Activated CD4-positive, alpha-beta T cell treated with anti-CD3 and anti-CD28 coated beads for 36 hours (primary cell): ENCODE measurements at regions not wholly inside any gene's neighbourhood (a gene's known extent, or its start where the extent isn't known, plus 50 kb on each side); places are given as distances from the start of the nearest gene placed in this dataset.

ENCODE experiments used
- ATAC-seq: fragments of 200-7000 bp; cut with Tn5 transposase; one replicate; pipeline ENCODE4 v1.10.0; 2021; ENCODE audit warnings: mild to moderate bottlenecking, moderate library complexity
- CTCF ChIA-PET: fragments of 350-600 bp; sonication (Branson Sonifier 250); formaldehyde crosslinking; loops from one replicate; lab custom pipeline; 2021; ENCODE audit warnings: antibody characterized with exemption; lab: Charles Lee
- POLR2A ChIA-PET: fragments of 350-600 bp; sonication (Branson Sonifier 250); formaldehyde crosslinking; loops from one replicate; lab custom pipeline; 2021; ENCODE audit warnings: antibody characterized with exemption, inconsistent platforms; lab: Charles Lee
- DNase-seq: peaks from one replicate; pipeline ENCODE4 v3.0.0-alpha.2; 2020
- H3K27ac Mint-ChIP-seq: one replicate; pipeline ENCODE4 v1.8.0; 2021; ENCODE audit warnings: mixed read lengths
- H3K27me3 Mint-ChIP-seq: one replicate; pipeline ENCODE4 v1.8.0; 2021; ENCODE audit warnings: mixed read lengths
- H3K36me3 Mint-ChIP-seq: one replicate; pipeline ENCODE4 v1.8.0; 2021; ENCODE audit warnings: low read depth, mixed read lengths
- H3K4me1 Mint-ChIP-seq: one replicate; pipeline ENCODE4 v1.8.0; 2021; ENCODE audit warnings: mixed read lengths
- H3K4me3 Mint-ChIP-seq: one replicate; pipeline ENCODE4 v1.8.0; 2021; ENCODE audit warnings: mild to moderate bottlenecking, moderate library complexity, mixed read lengths
- H3K9me3 Mint-ChIP-seq: one replicate; pipeline ENCODE4 v1.8.0; 2021; ENCODE audit warnings: low read depth, mixed read lengths
- intact Hi-C, 2 experiments: fragments of 100-400 bp; cut with DNase I in 1 of 2; cut with micrococcal nuclease in 1 of 2; formaldehyde crosslinking; loops; one replicate each; pipeline versions ENCODE4 v1.14.2 to v1.15.1; 2022 to 2024; cut with DNase I, micrococcal nuclease

GRCh38 chr2:224284134-224284946 is 117.6 kb downstream of the FAM124B start:
- ATAC-seq (peak; percentile 58), DNase-seq (peak; percentile 22)
- Mint-ChIP-seq H3K4me3 (no peak overlapping the region), H3K27ac (no peak overlapping the region), H3K27me3 (peaks cover 13% of the 10 kb centered on the region), H3K36me3 (no peaks in the 10 kb centered on the region), H3K9me3 (no peaks in the 10 kb centered on the region), H3K4me1 (no peaks in the 10 kb centered on the region)
- intact Hi-C loops, result loop anchor here (1.0 to 5.0 kb wide), 6 partner anchors 245 to 1313 kb away; partner anchors contain the start of gene SERPINE2 (in 2 of the 2)
- CTCF ChIA-PET, result interaction anchor here (0.6 to 9.6 kb wide), 27 partner anchors 9 to 748 kb away, joined by 3 to 199 read pairs (median 4); partner anchors contain the start of gene AP1S3
- POLR2A ChIA-PET, result interaction anchor here (1.1 kb wide), 1 partner anchor 290 kb away, joined by 3 read pairs; no protein-coding TSS in a partner anchor

- Mint-ChIP-seq H3K36me3 (no peaks in the 10 kb centered on the region), H3K4me3 (no peak overlapping the region), H3K27ac (no peak overlapping the region), H3K27me3 (peaks cover 13% of the 10 kb centered on the region), H3K9me3 (no peaks in the 10 kb centered on the region), H3K4me1 (no peaks in the 10 kb centered on the region)
- ChIA-PET CTCF (interaction anchor here (0.6 to 9.6 kb wide), 14 partner anchors 9 to 329 kb away, joined by 3 to 199 read pairs (median 4); no protein-coding TSS in a partner anchor), POLR2A (no interaction called here)
- ATAC-seq, result no peak
- DNase-seq, result no peak
- intact Hi-C loops, result loop anchor here in 1 of 2 experiments (5.0 kb wide), 1 partner anchor 556 kb away; no protein-coding TSS in a partner anchor
Observed at GRCh38 chr2:224283466-224283965, 118.4 kb downstream of the FAM124B start.

GRCh38 chr2:224281374-224281773 is 120.5 kb downstream of the FAM124B start:
- CTCF ChIA-PET, result interaction anchor here (1.4 to 9.6 kb wide), 4 partner anchors 9 to 310 kb away, joined by 3 to 199 read pairs (median 92); no protein-coding TSS in a partner anchor
- intact Hi-C loops, result loop anchor here in 1 of 2 experiments (5.0 kb wide), 1 partner anchor 554 kb away; no protein-coding TSS in a partner anchor
- POLR2A ChIA-PET, result no interaction called here
- no peak overlapping the region for H3K27ac Mint-ChIP-seq
- no peaks in the 10 kb centered on the region for H3K4me1 Mint-ChIP-seq
- no peaks in the 10 kb centered on the region for H3K9me3 Mint-ChIP-seq
- no peaks in the 10 kb centered on the region for H3K36me3 Mint-ChIP-seq
- no peak for ATAC-seq
- no peak overlapping the region for H3K4me3 Mint-ChIP-seq
- no peak for DNase-seq
- peaks cover 12% of the 10 kb centered on the region for H3K27me3 Mint-ChIP-seq

- DNase-seq (no peak), ATAC-seq (no peak)
- H3K27me3 Mint-ChIP-seq, result peaks cover 11% of the 10 kb centered on the region
- intact Hi-C loops, result no loop called here
- H3K27ac Mint-ChIP-seq, result no peak overlapping the region
- no peaks in the 10 kb centered on the region for H3K9me3 Mint-ChIP-seq
- H3K4me1 Mint-ChIP-seq, result no peaks in the 10 kb centered on the region
- no peaks in the 10 kb centered on the region for H3K36me3 Mint-ChIP-seq
- no peak overlapping the region for H3K4me3 Mint-ChIP-seq
- POLR2A ChIA-PET, result no interaction called here
- CTCF ChIA-PET, result interaction anchor here (0.7 to 1.2 kb wide), 2 partner anchors 9 to 11 kb away, joined by 3 read pairs; no protein-coding TSS in a partner anchor
Observed at GRCh38 chr2:224278531-224278930, 123.4 kb downstream of the FAM124B start.

DNA sequence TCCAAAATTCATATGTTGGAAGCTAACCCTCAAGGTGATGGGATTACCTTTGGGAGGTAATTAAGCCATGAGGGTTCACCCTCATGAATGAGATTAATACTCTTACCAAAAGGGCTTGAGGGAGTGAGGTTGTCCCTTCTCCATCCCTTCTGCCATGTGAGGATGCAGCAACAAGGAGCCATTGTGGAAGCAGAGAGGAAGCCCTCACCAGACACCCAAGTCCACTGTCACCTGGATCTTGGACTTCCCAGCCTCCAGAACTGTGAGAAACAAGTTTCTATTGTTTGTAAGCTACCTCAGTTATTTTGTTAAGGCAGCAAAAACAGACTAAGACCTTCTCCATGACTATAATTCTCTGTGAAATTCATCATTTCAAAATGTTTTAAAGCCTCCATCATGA is 125.7 kb downstream of the FAM124B start:
- no peak overlapping the region for H3K27ac Mint-ChIP-seq
- POLR2A ChIA-PET, result no interaction called here
- H3K27me3 Mint-ChIP-seq, result peaks cover 6% of the 10 kb centered on the region
- H3K4me1 Mint-ChIP-seq, result no peaks in the 10 kb centered on the region
- intact Hi-C loops, result no loop called here
- CTCF ChIA-PET, result interaction anchor here (1.1 to 2.1 kb wide), 5 partner anchors 9 to 502 kb away, joined by 3 to 12 read pairs (median 4); no protein-coding TSS in a partner anchor
- no peak overlapping the region for H3K4me3 Mint-ChIP-seq
- no peaks in the 10 kb centered on the region for H3K36me3 Mint-ChIP-seq
- no peaks in the 10 kb centered on the region for H3K9me3 Mint-ChIP-seq
- no peak for ATAC-seq
- no peak for DNase-seq

DNA sequence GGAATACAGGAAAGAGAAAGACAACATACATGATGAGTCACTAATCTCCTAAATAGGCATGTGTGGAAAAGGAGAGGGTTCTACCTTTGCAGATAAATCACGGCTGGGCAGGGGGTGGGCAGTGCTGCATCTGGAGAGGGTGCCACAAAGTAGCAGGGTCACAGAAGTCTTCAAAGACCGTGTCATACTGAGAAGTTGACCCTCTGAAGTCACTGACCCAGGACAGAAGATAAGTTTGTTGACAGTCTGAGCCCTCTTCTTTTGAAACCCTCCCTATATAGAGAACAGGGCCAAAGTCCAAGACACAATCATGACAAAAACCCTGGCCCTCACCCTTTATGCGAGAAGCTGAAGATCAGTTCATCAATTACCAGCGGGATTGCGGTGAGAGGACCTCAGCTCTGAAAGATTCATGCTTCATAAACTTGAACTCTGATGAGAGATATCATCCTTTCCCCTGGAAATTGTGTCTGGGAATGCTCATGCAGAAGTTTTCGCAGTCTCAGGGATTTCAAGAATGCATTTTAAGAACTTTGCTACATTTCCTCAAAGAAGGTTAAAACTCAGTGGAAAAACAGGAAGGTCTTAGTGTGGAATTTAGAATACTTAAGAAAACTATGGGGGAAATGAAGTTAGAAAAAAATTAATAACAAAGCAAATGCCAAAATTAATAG is 129.5 kb downstream of the FAM124B start:
- Mint-ChIP-seq H3K4me1 (no peaks in the 10 kb centered on the region), H3K27ac (no peak overlapping the region), H3K27me3 (peaks cover 4% of the 10 kb centered on the region), H3K36me3 (no peaks in the 10 kb centered on the region), H3K4me3 (no peak overlapping the region), H3K9me3 (no peaks in the 10 kb centered on the region)
- CTCF ChIA-PET, result interaction anchor here (0.6 to 3.3 kb wide), 3 partner anchors 10 to 306 kb away, joined by 3 to 9 read pairs (median 3); no protein-coding TSS in a partner anchor
- ATAC-seq, result no peak
- intact Hi-C loops, result no loop called here
- DNase-seq, result no peak
- POLR2A ChIA-PET, result interaction anchor here (0.6 kb wide), 1 partner anchor 28 kb away, joined by 3 read pairs; no protein-coding TSS in a partner anchor

DNA sequence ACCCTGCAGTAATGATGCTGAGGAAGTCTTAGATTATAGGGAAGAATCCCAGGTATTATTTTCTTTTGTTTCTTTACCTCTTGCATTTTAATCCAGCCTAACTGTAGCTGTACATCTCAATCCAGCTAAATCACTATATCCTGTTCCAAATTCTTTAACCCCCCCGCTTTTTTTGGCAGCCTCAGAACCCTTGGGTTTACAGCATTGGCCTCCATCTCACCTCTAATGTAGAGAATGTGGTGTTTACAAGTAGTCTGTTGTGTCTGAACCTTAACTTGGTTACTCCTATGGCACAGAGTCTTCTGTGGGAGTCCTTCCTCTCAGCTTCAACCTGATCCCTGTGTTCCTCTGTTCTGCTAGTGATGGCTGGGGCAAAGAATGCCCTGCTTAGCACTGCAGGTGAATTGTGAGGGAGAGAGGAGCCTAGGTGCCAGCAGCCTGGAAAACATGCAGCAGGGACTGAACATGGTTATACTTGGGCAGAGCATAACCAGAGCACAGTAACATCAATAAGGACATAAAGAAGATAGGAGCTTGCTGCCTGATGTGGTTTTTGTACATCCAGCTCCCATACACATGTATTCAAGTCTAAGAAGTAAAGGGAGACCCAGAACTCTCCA is 130.2 kb downstream of the FAM124B start:
- CTCF ChIA-PET, result interaction anchor here (0.6 to 3.3 kb wide), 4 partner anchors 11 to 305 kb away, joined by 3 to 9 read pairs (median 4); no protein-coding TSS in a partner anchor
- no peak overlapping the region for H3K4me3 Mint-ChIP-seq
- no peaks in the 10 kb centered on the region for H3K9me3 Mint-ChIP-seq
- no peaks in the 10 kb centered on the region for H3K4me1 Mint-ChIP-seq
- no peak overlapping the region for H3K27ac Mint-ChIP-seq
- DNase-seq, result no peak
- POLR2A ChIA-PET, result no interaction called here
- peaks cover 4% of the 10 kb centered on the region for H3K27me3 Mint-ChIP-seq
- intact Hi-C loops, result no loop called here
- ATAC-seq, result no peak
- no peaks in the 10 kb centered on the region for H3K36me3 Mint-ChIP-seq

DNA sequence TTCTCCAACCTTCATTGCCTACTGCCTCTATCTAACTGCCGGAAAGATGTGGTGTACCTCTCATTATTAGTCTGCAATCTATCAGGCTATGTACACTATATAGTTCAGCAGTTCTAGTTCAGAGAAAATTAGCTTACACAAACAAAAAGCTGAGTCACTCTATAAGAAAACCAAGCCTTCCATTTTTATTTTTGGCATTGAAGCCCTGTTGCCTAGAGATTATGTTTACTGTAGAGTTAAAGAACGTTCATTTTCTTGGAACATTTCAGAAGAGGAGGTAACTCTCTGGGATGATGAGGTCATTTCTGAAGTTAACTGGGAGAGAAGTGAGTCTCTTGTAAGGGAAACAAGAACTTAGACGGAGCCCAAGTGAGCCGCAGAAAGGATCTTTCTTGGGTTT is 133.5 kb downstream of the FAM124B start:
- intact Hi-C loops, result no loop called here
- ATAC-seq (no peak), DNase-seq (no peak)
- Mint-ChIP-seq H3K9me3 (no peaks in the 10 kb centered on the region), H3K4me1 (no peaks in the 10 kb centered on the region), H3K27ac (no peak overlapping the region), H3K27me3 (peaks cover 11% of the 10 kb centered on the region), H3K36me3 (no peaks in the 10 kb centered on the region), H3K4me3 (no peak overlapping the region)
- ChIA-PET POLR2A (no interaction called here), CTCF (interaction anchor here (0.6 kb wide), 1 partner anchor 98 kb away, joined by 4 read pairs; no protein-coding TSS in a partner anchor)

- Mint-ChIP-seq H3K36me3 (no peaks in the 10 kb centered on the region), H3K27ac (no peak overlapping the region), H3K4me3 (no peak overlapping the region), H3K4me1 (peaks cover 7% of the 10 kb centered on the region), H3K9me3 (no peaks in the 10 kb centered on the region), H3K27me3 (peaks cover 15% of the 10 kb centered on the region)
- DNase-seq (no peak), ATAC-seq (no peak)
- POLR2A ChIA-PET, result no interaction called here
- intact Hi-C loops, result no loop called here
- CTCF ChIA-PET, result interaction anchor here (0.7 to 1.2 kb wide), 2 partner anchors 59 to 294 kb away, joined by 3 read pairs; no protein-coding TSS in a partner anchor
Observed at GRCh38 chr2:224264259-224264658, 137.6 kb downstream of the FAM124B start.

- Mint-ChIP-seq H3K27ac (no peak overlapping the region), H3K4me1 (peaks cover 7% of the 10 kb centered on the region)
Observed at GRCh38 chr2:224263571-224264043, 138.3 kb downstream of the FAM124B start.

More at GRCh38 chr2:224263571-224264043, 138.3 kb downstream of the FAM124B start:
- Mint-ChIP-seq H3K36me3 (no peaks in the 10 kb centered on the region), H3K4me3 (no peak overlapping the region), H3K27me3 (peaks cover 15% of the 10 kb centered on the region), H3K9me3 (no peaks in the 10 kb centered on the region)
- CTCF ChIA-PET, result interaction anchor here (0.6 to 1.2 kb wide), 2 partner anchors 293 to 498 kb away, joined by 3 read pairs; no protein-coding TSS in a partner anchor
- DNase-seq, result no peak
- intact Hi-C loops, result no loop called here
- ATAC-seq, result no peak
- POLR2A ChIA-PET, result no interaction called here
